DMS53 (cell line): ENCODE measurements at regions not wholly inside any gene's neighbourhood (a gene's known extent, or its start where the extent isn't known, plus 50 kb on each side); places are given as distances from the start of the nearest gene placed in this dataset.
"Not testable (repeated sequence)": the region's sequence is repeated elsewhere in the genome, so short reads cannot be mapped to it uniquely, and the experiment has no call there.

Experiments used
- DNase-seq: peaks from one replicate; lab custom pipeline; 2025; lab: John Stamatoyannopoulos, UW

DNA sequence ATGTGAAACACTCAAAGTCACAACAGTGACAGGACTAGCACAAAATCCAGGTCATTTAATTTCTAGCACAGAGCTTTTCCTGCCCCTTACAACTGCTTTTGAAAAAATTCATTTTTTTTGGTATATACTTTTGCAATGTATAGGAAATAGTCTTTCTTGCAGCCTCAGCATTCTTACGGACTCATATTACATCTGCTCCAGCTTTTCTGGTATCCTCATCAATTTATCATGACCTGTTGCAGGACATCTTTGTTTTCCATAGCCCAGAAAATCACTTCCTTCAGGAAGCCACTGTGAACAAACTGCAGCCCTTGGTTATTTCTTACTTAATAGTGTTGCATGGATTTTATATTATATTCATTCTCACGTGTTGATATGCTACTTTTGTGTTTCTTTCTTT lies 347.9 kb upstream of the MTPN start:
- DNase-seq, result no peak

DNA sequence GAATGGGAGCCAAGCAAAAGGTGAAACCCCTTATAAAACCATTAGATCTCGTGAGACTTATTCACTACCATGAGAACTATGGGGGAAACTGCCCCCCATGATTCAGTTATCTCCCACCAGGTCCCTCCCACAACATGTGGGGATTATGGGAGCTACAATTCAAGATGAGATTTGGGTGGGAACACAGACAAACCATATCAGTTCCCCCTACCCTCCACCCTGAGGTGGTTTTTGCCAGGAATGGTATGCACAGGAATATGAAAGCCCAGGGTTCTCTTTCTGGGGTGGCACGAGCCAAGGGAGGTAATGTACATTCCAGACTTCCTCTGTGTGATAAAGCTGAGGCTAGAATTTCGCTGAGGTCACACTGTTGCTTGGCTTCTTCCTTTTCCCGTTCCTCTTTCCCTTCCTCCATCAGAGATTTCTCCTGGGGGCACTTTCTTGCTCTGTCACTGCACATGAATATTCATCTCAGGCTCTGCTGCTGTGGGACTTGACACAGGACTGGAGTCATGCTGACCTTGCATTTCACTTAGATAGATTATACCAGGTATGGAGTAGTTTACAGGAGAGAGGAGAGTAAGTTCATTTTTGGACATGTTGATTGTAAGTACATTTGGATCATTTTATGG lies 347.0 kb upstream of the MTPN start:
- no peak for DNase-seq

DNA sequence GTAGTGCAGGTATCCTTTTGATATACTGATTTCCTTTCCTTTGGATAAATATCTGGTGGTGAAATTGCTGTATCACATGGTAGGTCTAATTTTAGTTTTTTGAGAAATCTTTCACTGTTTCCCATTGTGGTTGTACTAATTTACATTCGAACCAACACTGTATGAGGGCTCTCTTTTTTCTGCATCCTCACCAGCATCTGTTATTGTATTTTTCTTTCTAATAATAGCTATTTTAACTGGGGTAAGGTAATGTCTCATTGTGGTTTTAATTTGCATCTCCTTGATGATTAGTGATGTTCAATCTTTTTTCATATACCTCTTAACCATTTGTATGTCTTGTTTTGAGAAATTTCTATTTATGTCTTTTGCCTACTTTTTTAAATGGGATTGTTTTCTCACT lies 335.4 kb upstream of the MTPN start:
- no peak for DNase-seq

DNA sequence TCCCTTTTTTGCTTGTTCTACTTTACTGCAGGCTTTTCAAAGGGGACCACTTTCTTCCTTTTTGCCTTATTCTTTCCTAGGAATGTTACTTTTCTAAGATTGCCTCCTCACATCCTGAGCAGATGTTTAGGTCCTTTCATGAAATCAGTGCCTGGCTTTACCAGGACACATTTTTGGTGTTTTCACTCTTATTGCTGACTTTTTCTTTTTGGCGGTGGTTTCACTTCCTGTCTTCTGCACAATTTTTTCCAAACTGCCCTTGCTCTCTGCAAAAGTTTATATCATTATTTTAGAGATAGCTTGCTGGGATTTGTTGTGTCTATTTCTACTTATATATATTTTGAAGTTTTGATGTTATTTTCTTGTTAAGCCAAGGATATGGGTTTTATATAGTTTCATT lies 332.2 kb upstream of the MTPN start:
- DNase-seq, result no peak

DNA sequence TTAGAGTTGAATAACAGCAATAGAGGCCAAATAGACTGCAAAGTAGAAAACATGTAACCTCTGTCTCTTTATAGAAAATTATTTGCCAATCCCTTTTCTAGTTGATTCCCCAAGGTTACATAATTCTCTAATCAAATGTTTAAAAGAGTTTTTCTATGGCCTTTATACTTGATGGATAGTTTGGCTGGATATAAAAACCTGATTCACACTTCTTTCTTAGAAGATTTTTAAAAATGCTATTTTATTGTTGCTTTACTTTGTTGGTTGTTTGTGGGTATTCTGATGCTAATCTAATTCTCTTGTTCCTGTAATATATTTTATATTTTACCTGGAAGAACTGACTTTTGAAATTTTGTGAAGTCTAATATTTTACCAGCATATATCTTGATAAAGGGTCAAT lies 331.1 kb upstream of the MTPN start:
- peak; percentile 15 for DNase-seq

DNA sequence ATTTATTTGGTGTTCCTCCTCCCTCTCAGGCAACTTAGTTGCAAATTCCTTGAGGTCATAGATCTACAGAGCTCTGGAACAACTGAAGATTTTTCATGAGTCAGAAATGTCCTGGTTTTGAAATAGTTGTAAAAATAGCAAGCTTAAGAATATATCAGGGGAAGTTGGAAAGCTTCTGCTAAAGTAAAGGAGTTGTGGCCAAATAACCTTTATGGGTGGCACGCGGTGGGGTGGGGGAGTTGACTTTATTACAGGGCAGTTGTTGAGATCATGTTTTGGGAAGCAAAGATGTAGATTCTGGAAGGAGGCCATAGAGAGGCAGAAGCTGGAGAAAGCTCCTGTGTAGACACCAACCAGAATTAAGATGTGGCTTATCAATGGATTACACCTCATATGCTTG lies 326.0 kb upstream of the MTPN start:
- DNase-seq, result no peak

DNA sequence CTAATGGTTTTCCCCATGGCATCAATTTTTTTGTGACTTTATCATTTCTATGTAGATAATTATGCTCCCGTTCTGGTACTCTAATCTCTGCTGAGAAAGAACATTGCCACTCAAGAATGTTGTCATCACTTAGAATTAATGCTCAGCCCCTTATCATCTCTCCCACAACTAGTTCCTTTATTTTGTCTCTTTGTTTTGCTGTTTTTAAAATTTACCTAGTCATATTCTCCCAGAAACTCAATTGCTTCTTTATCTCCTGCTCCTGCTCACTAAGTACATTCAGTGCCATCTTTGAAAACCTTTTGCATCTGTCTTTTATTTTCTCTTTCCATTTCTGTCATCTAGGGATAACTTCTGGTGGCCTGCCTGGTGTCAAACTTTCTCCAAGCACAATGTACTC lies 324.9 kb upstream of the MTPN start:
- DNase-seq, result no peak

DNA sequence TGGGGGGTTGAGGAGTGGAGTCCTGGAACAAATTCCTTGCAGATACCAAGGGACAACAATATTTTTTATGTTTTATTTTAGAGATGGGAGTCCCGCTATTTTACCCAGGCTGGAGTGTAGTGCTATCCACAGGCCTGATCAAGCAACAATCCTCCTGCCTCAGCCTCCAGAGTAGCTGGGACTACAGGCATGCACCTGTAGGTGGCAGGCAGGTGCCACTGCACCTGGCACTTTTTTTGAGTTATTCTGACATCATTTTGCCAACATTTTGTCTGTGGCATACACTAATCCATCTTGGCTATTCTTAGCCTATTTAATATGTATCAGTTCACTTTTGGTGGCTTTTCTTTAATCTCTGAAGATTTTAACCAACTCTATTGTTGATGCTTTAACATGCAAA lies 317.8 kb upstream of the MTPN start:
- peak; percentile 68 for DNase-seq

DNA sequence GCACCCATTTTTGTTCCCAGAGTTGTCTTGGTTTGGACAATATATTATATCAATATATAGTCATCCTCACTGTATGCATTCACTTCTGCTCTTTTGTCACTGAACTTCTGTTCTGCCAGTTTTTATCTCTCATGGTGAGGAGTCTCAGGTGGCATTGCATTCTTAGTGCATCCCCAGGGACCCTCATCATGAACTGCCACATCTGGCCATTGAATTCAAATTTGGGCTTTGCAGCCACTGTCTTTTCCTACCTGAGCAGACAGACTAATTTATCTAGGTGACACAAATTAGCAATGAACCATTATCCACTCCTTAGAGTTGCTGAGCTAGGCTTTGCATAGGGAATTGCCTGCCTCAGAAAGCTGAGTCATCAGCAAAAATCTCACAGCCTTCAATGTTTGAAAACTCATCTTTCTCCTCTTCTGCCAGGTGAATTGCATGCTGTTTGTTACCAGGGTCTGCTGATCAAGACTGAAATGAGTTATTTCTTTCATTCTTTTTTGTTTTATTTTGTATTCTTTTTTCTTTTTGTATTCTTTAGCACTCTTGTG lies 316.8 kb upstream of the MTPN start:
- DNase-seq, result no peak

DNA sequence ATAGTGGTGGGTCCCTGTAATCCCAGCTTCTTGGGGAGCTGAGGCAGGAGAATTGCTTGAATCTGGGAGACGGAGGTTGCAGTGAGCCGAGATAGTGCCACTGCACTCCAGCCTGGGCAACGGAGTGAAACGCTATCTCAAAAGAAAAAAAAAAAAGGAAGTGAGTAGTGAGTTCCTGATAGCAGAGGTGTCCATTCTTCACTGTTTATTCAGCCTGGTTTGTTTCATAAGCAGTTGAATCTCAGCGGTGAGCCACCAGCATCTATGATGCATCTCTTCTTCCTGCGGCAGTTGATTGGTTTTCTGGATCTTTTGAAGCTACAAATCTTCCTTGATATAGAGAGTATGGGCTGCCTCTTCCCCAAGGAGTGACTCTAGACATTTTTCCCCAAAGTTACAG lies 316.1 kb upstream of the MTPN start:
- DNase-seq, result no peak

DNA sequence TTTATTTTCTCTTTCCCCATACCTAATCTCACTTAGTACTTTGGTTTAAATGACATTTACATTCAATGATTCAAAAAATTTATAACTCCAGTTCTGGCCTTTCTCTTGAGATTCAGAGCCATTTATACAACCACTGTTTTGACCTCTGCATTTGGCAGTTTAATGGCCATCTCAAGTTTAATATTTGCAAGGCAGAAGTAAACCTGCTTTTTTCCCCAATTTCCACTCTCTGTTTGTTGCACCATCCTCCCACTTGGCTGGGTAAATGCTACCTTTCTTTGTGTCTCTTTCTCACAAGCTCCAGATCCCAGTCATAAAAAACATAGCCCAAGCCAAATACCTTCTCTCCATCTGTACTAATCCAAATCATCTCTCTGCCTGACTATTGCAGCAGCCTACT lies 315.2 kb upstream of the MTPN start:
- no peak for DNase-seq

DNA sequence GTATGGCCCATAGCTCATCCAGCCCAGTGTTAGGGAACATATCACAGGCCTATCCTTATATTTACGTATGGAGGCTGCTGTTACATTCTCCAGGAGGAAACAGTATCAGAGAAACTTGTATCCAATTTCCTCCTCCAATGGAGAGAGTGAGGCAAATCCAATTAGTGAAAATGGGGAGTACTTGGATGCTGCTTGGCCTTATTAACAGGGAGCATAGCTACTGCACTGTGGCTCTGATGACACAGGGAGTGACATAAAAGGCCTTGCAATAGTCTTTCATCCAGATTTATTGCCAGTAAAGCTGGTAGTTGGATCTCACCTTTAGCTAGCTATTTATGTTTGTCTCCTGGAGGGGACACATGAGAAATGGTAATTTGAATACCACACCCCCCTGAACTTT lies 313.2 kb upstream of the MTPN start:
- DNase-seq, result no peak

DNA sequence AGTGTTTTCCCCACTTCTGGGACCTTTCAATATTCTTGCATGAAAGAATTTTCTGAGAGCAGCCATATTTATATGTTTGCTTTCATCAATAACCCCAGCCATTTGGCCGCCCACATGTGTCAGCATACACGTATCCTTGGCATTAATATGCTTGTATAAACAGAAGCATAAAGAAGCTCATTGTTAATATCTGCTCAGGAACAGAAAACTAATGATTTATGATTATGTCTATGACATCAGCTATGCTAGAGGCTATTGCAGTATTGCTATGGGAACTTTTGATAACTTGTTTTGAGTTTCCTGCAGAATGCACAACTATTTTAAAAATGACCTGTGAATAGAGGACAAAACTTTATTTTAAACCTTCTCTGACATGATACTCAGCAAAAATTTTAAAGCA lies 300.9 kb upstream of the MTPN start:
- no peak for DNase-seq

DNA sequence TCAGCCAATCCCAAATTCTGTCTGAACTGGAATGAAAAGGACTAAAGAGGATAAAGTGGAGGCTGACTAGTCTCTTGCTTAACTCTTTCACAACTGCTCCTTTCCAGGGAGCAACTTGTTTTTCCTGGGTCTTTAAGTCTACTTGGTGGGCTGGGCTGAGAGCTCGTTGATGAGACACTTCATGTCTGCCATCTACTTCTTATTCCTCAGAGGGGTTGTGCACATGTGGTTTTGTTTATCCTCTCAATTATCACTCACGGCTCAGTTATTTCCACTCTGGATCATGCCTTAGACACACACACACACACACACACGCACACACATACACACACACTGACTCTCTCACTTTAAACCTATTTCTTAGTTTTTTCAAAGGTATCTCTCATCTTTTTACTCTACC lies 298.6 kb upstream of the MTPN start:
- DNase-seq, result no peak

DNA sequence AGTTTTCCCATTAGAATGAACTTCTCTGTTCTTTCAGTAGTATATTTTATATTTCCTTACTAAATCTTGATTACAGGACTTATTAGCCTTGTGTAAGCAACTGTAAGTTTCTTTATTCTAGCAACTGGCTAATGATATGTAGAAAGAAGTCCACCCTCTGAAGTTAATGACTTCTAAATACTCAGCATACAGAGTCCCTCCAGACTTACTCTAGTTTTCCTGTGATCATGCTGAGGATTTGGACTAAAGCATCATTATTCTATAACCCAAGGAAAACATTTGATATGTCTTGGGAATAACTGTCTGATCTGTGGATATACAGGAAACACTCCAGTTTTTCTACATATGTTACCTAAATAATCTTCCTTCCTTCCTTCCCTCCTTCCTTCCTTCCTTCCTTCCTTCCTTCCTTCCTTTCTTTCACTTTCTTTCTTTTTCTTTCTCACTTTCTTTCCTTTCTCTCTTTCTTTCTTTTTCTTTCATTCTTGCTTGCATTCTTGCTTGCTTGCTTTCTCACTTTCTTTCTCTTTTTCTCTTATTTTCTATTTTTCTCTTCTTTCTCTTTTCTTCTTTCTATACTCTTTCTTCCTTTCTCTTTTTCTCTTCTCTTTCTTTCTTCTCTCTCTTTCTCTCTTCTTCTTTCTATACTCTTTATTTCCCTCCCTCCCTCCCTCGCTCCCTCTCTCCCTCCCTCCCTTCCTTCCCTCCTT lies 297.6 kb upstream of the MTPN start:
- DNase-seq, result no peak

DNA sequence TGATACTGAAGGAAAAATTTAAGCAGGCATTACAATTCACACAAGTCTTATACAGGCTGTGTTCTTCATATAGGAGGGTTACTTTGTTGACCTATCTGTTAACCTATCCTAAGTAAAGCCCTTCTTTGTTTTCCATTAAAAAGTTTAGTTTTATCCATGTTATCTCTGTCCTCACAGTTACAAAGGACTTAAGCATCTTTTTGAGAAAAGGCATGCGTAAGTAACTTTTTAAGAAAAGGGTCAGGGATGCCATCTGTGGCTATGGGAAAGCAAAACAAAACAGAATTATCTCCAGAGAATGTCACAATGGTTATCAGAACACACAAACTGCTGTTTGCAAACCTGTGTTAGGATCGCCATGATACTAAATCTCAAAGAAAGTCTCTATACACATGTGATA lies 295.8 kb upstream of the MTPN start:
- no peak for DNase-seq

DNA sequence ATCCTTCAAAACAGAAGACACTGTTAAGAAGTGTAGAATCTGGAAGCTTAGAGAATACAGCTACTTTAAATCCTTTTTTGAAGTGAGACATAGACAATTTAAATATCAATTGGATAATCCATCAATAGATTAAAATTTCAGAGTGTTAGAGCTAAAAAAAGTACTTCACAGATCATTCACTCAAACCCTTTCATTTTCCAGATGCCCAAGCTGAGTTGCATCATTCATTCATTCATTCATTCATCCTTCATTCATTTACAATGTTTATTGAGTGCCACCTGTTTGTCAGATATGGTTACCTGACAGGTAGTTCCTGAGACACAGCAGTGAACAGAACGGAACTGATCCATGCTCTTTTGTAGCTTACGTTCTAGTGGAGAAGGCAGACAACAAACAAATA lies 290.7 kb upstream of the MTPN start:
- DNase-seq, result no peak

DNA sequence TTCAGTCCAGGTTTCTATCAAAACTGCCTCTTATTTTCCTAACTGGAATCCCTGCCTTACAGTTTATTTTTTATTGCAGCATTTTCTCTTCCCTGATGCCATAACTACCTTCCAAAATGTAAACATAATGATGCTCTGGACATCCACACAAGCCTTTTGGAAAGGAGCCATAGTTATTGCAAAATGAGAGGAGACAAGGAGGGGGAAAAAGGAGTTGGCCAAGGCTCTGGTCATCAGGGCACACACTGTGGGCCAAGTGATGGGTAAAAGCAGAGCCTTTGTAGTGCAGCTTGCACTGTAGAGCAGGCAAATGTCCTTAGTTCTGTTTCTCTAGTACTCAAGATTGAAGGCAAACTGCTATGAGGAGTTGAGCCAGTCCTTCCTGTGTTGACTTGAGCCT lies 289.3 kb upstream of the MTPN start:
- DNase-seq, result no peak

DNA sequence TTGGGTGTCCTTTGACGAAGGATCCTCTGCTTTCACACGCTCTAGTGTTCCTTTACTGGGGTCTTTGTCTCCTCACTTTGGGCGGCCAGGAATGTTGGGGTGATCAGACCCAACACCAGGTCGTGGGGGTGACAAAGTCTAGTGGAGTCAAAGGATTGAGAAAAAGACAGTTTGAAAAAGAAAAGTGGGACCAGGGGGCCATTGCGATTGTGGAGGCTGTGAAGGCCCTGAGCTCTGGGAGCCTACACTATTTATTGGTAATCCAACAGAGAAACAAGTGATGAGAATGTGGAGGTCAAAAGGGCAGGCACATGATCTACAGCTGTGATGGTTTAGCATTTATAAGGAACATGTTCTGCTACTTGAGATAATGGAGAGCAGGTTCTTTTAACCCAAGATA lies 287.1 kb upstream of the MTPN start:
- peak; percentile 14 for DNase-seq

DNA sequence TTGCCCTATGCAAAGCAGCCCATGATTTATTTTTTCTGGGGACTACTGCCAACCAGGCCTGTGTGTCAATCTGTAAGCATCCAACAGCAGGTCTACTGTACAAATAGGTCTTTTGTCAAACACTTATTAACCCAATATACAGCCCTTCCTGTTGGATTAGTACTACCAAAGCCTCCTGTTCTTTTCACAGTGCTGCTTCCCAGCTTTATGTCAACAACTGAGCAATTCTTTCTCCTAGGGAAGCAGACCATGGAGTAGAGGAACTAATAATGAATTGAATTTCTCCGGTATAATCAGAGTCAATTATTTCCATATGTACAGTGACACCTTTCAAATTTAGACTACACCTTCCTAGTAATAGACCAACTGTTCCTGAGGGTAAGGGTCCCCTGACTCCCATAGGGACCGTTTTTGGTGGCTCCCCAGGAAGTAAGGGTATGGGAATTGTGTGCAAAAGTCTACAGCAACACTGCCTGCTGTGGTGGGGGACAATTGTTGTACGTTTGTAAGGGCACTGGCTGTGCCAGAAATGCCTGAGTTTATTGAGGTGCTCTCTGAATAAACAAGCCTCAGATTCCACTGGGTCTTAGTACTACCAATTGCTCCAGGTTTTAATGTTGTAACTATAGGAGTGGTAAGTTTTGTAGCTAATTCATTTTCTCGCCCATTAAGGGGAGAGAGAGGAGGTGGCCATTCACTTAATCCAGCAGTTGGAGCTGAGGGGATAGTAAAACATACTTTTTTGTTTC lies 286.1 kb upstream of the MTPN start:
- DNase-seq, result peak; percentile 31

DNA sequence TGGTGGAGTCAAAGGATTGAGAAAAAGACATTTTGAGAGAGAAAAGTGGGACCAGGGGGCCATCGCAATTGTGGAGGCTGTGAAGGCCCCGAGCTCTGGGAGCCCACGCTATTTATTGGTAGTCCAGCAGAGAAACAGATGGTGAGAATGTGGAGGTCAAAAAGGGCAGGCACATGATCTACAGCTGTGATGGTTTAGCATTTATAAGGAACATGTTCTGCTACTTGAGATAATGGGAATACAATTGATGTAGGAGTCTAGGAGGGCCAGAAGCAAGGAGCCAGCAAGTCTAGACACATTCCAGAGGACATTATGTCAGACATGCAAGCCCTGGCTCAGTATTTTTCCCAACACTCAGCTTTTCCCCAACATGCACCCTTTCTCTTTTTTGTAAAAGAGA lies 283.4 kb upstream of the MTPN start:
- DNase-seq, result not testable (repeated sequence)

DNA sequence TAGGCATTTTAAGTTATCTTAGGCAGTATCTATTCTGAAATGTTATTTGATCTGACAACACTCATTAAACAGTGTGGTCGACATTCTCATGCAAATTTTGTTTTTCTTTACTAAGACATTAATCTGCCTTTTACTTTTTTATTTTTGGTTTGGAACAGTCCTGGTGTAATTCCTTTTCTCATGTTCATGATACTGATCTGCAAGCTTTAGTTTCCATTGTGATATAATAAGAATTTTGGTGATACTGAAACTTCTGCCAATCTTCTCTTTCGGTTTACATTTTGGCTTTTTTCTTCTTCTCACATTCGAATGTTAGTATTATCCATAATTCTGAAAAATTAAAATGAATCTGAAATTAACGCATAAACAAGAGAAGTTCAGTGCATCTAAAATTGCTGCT lies 281.9 kb upstream of the MTPN start:
- no peak for DNase-seq

DNA sequence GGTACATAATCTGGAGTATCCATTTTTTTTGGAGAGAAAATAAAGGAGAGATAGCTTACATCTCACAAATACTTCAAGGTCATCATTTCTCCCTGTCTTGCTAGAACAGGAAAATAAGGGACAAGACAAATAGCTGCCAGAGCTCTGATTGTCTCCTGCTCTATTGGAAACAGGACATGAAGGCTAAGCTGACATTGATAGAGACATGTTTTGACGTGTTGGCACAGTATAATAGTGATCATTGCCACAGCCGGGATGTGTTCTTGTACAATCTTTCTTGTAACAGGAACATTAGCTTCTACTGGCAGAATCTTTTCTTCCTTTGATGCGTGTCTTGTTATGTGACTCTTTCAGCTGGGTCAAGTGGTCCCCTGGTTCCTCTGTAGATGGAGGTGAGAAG lies 279.3 kb upstream of the MTPN start:
- DNase-seq, result no peak
